ENCODE measurements at regions not wholly inside any gene's neighbourhood (a gene's known extent, or its start where the extent isn't known, plus 50 kb on each side); places are given as distances from the start of the nearest gene placed in this dataset.

GRCh38 chr5:167205881-167206280 is 1085.6 kb upstream of the WWC1 start:
- DNase-seq (ENCODE audit: low read depth in 2 of 2), result no peak

DNA sequence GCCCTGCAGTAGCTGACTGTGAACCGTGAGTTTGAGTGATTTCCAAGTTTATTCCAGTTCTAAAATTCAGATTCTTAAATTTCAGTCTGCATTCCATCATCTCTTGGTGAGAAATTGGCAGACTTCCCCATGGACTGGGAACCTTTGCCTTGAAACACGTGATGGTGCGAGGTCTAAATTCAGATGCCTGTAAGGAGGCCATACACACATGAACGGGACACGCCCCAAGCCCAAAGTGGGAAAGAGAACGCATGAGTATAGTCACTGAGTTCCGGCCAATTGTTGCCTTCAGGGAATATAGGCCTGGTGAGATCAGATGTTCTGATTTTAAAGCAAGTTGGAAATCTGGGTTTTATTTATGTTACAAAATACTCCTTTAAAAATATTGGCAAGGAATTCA is 1084.4 kb upstream of the WWC1 start:
- no peak for DNase-seq (ENCODE audit: low read depth in 2 of 2)

GRCh38 chr5:167208911-167209310 is 1082.5 kb upstream of the WWC1 start:
- DNase-seq (ENCODE audit: low read depth in 2 of 2), result no peak

DNA sequence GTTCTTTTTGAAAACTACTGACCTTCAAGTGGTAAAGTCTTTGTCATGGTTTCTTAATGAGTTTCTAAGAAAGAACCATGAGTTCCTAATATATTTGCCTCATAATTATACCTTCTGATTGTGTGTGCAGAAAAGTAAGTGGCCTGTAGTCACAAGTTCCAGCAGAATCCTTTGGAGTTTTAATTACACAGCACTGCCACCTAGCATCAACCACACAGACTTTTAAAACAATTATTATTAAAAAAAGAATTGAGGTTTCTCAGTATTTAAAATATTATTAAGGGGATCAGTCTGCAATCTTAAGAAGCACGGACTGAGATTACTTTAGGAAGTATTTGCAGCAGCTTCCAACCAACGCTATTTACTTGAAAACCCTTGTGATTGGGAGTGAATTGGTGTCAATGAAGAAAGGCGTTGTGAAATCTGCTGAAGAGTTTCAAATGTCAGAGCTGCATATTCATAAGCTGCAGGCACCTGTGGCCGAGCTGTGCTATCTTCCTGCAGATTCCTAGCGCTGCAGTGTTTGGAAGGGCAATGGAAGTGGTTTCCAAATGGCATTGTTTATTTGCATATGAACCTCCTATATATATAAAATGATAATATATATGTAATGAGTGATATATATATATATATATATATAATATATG is 1074.2 kb upstream of the WWC1 start:
- no peak for DNase-seq (ENCODE audit: low read depth in 2 of 2)

DNA sequence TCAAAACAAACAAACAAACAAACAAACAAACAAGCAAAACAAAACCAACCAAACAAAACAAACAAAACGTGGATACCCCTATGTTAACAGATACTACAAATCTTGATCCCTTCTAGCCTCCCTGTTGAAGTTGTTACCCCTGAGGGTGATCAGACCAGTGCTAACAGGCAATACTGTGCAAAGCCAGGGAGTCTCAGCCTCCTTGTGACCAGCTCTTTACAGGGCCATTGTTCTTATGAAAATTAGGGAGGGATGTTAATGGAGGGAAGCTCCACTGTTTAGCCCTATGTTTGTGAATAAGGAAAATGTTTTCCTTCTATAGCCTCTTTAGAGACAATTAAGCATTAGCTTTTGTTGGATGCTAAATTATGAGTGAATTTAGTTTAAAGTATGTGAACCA is 1072.1 kb upstream of the WWC1 start:
- DNase-seq (ENCODE audit: low read depth in 2 of 2), result no peak

DNA sequence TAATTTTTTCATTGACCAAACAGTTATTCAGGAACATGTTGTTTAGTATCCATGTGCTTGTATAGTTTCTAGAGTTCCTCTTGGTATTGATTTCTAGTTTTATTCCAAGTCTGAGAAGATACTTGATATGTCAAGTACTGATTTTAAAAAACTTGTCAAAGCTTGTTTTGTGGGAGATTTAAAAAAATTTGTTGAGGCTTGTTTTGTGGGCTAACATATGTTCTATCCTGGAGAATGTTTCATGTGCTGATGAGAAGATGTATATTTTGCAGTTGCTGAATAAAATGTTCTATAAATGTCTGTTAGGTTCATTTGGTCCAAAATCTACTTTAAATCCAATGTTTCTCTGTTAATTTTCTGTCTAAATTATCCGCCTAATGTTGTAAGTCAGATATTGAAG is 1065.1 kb upstream of the WWC1 start:
- DNase-seq (ENCODE audit: low read depth in 2 of 2), result no peak

- no peak for DNase-seq (ENCODE audit: low read depth in 2 of 2)
These were observed 1063.3 kb upstream of the WWC1 start for GRCh38 chr5:167228134-167228533.

GRCh38 chr5:167229751-167230150 is 1061.7 kb upstream of the WWC1 start:
- no peak for DNase-seq (ENCODE audit: low read depth in 2 of 2)

DNA sequence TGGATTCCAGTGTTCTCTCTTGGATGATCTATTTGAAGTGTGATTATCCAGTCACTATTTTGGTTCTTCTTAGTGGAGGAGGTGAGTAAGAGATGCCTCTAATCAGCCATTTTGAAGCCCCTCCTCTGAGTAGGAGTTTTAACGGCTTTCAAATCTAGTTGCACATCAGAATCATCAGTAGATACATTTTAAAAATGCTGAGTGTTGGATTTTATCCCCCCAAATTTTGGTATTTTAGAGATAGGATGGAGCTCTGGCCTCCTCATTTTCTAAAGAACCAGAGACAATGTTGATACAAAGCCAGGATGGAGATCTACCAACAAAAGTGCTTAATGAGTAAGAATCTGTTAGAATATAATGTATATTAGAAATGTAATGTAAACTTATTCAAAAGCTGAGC is 1061.0 kb upstream of the WWC1 start:
- DNase-seq (ENCODE audit: low read depth in 2 of 2), result no peak

GRCh38 chr5:167232675-167233311 is 1058.7 kb upstream of the WWC1 start:
- no peak for DNase-seq (ENCODE audit: low read depth in 2 of 2)

- no peak for DNase-seq (ENCODE audit: low read depth in 2 of 2)
These were observed 1057.8 kb upstream of the WWC1 start for GRCh38 chr5:167233507-167234220.

DNA sequence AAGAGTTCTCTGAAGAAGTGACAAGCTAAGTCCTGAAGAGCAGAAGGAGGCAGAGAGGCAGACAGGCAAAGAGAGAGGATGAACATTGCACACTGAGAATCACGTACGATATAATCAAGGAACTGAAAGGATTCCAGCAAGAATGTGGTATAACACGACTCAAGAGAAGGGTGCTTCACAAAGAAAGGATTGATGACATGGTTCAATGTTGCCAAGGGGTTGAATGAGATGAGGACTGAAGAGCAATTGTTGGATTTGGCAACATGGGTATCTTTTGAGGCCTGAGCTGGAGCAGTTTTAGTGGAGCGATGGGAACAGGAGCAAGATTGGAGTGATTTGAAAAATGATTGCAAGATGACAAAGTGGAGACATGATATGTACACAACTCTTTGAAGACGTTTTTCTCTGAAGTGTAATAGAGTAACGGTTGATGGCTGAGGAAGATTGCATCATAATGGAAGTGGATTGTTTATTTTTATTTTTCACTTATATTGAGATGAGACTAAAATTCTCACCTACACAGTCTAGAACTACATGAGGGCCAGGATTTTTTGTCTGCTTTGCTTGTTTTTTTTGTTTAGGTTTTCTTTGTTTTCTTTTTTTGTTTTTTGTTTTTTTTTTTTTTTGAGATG is 1049.9 kb upstream of the WWC1 start:
- DNase-seq (ENCODE audit: low read depth in 2 of 2), result no peak

GRCh38 chr5:167242701-167243100 is 1048.7 kb upstream of the WWC1 start:
- DNase-seq (ENCODE audit: low read depth in 2 of 2), result no peak

DNA sequence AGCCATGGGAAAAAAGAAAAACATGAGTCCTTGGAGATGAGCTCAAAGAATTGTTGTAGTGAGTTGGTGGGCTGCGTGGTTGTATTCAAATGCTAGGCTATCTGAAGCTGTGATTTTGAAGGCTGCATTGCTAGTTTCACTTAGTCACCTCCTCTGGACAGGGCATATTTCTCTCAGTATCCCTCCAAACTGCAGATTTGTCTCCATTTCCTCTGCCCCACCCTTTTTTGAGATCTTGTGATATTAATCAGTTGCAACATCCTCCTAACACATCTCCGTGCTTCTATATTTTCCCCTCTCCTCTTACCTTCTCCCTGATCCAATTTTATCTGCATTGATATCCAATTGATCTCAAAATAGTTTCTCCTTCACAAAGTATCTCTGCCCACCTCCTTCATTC is 1048.0 kb upstream of the WWC1 start:
- no peak for DNase-seq (ENCODE audit: low read depth in 2 of 2)

DNA sequence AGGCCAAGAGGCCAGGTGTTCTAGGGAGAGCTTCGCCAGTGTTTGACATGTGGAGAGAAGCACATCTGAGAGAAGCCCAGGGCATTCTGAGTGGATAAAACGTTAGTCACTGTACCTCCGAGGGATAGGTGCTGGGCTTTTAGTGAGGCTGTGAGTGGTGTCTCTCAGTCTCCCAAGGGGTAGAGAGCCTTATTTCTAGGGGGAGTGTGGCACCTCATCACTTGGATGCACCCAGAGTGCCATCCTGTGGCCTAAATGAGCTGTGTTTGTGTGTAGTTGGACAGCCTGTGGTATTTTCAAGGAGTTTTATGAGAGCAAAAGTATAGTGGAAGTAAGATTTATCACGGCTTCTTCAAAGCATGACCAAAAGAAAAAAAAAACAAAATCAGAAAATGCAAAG is 1046.9 kb upstream of the WWC1 start:
- no peak for DNase-seq (ENCODE audit: low read depth in 2 of 2)

DNA sequence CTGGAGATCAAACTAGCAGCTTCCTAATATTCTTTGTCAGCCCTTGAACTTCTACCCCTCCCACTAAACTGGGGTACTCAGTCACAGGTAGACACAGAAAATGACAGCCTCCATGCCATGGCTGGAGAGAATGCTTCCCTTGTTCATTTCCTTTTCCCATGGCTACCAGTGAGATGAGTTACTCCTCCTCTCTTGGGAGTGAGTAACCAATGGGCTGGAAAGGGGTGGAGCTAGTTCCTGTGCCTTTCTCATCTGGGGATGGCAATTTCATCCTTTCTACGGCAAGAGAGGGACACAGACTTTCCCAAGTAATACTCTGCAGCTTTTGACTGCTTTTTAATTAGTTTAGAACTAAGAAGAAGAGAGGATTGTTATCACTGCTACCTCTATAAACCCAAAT is 1045.6 kb upstream of the WWC1 start:
- no peak for DNase-seq (ENCODE audit: low read depth in 2 of 2)

DNA sequence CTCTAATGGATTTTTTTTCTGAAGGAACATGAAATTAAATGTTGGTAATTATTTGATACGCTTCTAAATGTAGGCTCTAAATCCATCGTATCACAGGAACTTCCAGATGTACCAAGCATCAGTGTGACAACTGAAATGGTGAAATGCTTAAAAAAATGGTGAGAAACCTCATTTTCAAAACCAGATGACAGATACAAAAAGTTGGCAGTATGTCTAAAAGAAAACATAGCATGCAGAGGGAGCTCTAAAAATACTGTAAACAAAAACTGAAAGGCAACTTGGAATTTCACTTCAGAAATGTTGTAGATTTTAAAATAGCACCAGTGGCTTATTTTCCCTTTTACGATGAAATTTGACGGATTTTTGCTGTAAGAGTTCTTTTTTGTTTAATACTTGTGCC is 1043.6 kb upstream of the WWC1 start:
- DNase-seq (ENCODE audit: low read depth in 2 of 2), result no peak

GRCh38 chr5:167248257-167248656 is 1043.2 kb upstream of the WWC1 start:
- no peak for DNase-seq (ENCODE audit: low read depth in 2 of 2)

GRCh38 chr5:167250996-167251395 is 1040.4 kb upstream of the WWC1 start:
- DNase-seq (ENCODE audit: low read depth in 2 of 2), result no peak

DNA sequence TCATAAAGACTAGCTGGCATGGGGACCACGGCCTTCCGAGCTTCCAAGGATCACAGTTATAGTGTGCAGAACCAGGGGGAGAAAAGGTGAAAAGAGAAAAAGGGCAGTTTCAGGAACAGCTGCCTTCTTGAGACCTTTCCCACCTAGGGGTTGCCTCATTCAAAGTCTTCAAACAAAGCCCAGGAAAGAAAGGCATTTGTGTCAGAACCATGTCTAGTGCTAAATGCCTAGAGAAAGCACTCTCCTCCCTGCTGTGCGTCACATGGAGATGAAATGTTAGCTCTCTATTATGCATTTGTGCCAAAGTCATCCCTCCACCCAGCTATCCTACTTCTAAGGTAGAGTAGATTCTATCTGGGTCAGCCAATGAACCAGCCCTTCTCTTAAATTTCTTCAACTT is 1037.3 kb upstream of the WWC1 start:
- no peak for DNase-seq (ENCODE audit: low read depth in 2 of 2)

- no peak for DNase-seq (ENCODE audit: low read depth in 2 of 2)
These were observed 1035.5 kb upstream of the WWC1 start for GRCh38 chr5:167255926-167256325.

DNA sequence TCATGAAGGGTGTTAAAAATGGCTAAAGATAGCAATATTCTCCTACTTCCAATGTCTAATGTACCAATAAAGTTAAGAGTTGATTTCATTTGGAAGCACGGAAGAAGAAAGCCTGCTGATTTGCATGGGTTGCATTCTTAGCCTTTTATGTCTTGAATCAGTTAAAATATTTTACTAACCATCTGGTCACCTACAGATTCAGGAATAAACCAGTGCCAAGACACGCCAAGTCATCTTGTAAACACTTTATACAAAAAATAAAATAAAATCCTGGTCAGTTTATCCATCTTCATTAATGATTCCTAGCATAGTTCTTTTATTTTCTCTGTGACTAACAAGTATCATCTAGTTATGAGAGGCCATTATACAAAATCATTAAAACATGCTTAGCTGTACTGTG is 1031.6 kb upstream of the WWC1 start:
- DNase-seq (ENCODE audit: low read depth in 2 of 2), result no peak

All from stimulated activated CD4-positive, alpha-beta T cell treated with anti-CD3 and anti-CD28 coated beads, Interleukin-1b, Interleukin-23, amount 100 ng/mL, for 4 hours (primary cell).